ENCODE measurements at regions not wholly inside any gene's neighbourhood (a gene's known extent, or its start where the extent isn't known, plus 50 kb on each side); places are given as distances from the start of the nearest gene placed in this dataset.
"Not testable (repeated sequence)": the region's sequence is repeated elsewhere in the genome, so short reads cannot be mapped to it uniquely, and the experiment has no call there.

- TF ChIP-seq POLR2A (IDR thresholded peaks at IDR 0.05; ENCODE audit: low read length); GATA1 (IDR thresholded peaks at IDR 0.05; ENCODE audit: low read depth, low read length): not testable (repeated sequence)
Observed at GRCh38 chr21:9731317-9731716, 790.1 kb upstream of the TPTE start.
